Motor neuron (in vitro differentiated cells): ENCODE measurements at regions not wholly inside any gene's neighbourhood (a gene's known extent, or its start where the extent isn't known, plus 50 kb on each side); places are given as distances from the start of the nearest gene placed in this dataset.

Source experiments
- ATAC-seq, 8 experiments: fragments of 200-7000 bp; cut with Tn5 transposase; replicated peaks in 6 of 8; 2 replicates each; pipeline ENCODE4 v1.8.0; 2021; ENCODE audit warnings: mild to moderate bottlenecking in 8 of 8, moderate library complexity in 8 of 8
- H3K27ac ChIP-seq, 2 donors: fragments of 250-450 bp; sonication (Bioruptor Pico); 2 replicates each; pipeline ENCODE4 v1.9.0; 2021; ENCODE audit warnings: antibody characterized with exemption in 2 of 2, mild to moderate bottlenecking in 2 of 2, moderate library complexity in 1 of 2
- H3K4me1 ChIP-seq, 2 donors: fragments of 250-450 bp; sonication (Bioruptor Pico); replicated peaks in 1 of 2; 2 replicates each; pipeline ENCODE4 v1.6.1; 2021; ENCODE audit warnings: antibody characterized with exemption in 2 of 2, mild to moderate bottlenecking in 2 of 2, moderate library complexity in 1 of 2
- H3K4me3 ChIP-seq, 5 donors: fragments of 250-450 bp; sonication (Bioruptor Pico); 2 replicates each; pipeline ENCODE4 v1.9.0; 2021; ENCODE audit warnings: antibody characterized with exemption in 5 of 5, mild to moderate bottlenecking in 5 of 5, moderate library complexity in 4 of 5
- WGBS, 10 experiments: fragments of 450-650 bp; shearing (Covaris generic); methylation state at CpG; one replicate each; pipeline ENCODE4 v1.0.0; 2022; 5-methylcytosine and 5-hydroxymethylcytosine counted together
- in situ Hi-C, 9 experiments: fragments of 400-800 bp; cut with MboI; loops; one replicate each; pipeline ENCODE4 v1.15.0; 2021; ENCODE audit warnings: low sequenced_read_pairs in 9 of 9, low pct_unique_long_range_greater_than_20kb in 2 of 9; ENCODE audit not compliant: unreplicated experiment in 9 of 9

DNA sequence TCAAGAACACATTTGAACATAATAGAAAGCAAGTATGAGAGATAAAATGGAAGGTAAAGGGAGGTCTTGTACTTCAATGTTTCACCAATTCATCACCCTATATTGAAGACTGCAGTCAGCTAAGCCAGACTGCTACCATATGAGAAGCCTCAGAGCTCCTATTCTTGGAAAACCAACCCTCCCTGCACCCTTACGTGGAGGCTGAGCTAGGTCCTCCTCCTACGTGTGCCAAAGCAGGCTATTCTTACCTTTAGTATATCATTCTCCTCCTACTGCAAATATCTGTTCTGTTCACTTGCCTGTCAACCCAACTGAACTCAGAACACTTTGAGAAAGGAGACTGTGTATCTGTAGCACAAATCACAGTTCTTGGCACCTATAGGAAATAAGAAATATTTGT is 255.8 kb upstream of the HNRNPA3 start:
- H3K27ac ChIP-seq = no peak overlapping the region
- H3K4me1 ChIP-seq = peaks cover 37 to 39% of the 10 kb centered on the region in 2 donors
- 0 to 89% (median 67%) methylated on average over 1 to 2 of the region's 2 CpGs; no CpG with 5 or more reads in 2 of the 10 experiments for WGBS, 10 experiments
- H3K4me3 ChIP-seq = no peak overlapping the region
- in situ Hi-C loops = no loop called here
- ATAC-seq = no peak

DNA sequence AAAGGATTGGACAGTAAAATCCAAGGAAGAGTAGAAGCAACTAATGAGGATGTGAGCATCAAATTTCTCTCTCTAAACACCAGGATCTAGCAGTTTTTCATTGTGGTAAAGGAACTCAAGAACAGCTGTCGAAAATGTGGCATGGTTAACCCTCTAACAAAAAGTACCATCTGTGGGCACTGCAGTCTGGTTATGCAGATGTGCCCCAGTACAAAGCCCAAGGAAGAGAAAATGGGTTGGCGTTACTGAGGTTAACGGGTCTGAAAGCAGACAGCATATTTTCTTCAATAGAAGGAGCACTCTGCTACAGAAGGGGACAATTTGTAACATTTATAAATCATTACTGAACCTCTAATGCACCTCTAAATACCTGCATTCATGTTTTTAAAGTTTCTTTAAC is 253.0 kb upstream of the HNRNPA3 start:
- Histone ChIP-seq H3K4me1 (peaks cover 54 to 68% of the 10 kb centered on the region in 2 donors), H3K27ac (peak overlapping the region in 1 of 2 donors; percentile 80), H3K4me3 (no peak overlapping the region)
- 33 to 89% (median 73%) methylated on average over 1 to 3 of the region's 3 CpGs; no CpG with 5 or more reads in 3 of the 10 experiments for WGBS, 10 experiments
- in situ Hi-C loops = no loop called here
- no peak for ATAC-seq

DNA sequence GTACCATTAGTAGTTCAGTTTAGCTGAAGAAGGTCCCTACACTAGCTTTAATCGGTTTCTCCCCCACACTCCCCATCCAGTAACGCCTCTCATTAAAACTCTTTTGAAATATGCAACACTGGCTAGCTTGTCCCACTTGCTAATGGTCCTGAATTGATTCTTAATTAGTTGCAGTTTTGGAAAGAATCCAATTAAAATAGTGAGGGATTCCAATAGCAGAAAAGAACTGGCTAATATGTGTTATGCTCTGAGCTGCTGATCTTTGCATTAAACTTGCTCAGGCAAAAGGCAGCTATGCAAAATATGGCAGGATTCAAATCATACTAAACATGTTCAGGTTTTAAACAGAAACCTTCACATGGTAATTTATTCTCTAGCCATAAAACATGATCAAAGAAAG is 252.5 kb upstream of the HNRNPA3 start:
- Histone ChIP-seq H3K4me3 (no peak overlapping the region), H3K27ac (peak overlapping the region; percentile 65 to 80), H3K4me1 (peaks cover 54 to 72% of the 10 kb centered on the region in 2 donors)
- in situ Hi-C loops = no loop called here
- ATAC-seq = no peak
- 0 to 100% (median 92%) methylated on average over 1 to 2 of the region's 2 CpGs; no CpG with 5 or more reads in 5 of the 10 experiments for WGBS, 10 experiments

DNA sequence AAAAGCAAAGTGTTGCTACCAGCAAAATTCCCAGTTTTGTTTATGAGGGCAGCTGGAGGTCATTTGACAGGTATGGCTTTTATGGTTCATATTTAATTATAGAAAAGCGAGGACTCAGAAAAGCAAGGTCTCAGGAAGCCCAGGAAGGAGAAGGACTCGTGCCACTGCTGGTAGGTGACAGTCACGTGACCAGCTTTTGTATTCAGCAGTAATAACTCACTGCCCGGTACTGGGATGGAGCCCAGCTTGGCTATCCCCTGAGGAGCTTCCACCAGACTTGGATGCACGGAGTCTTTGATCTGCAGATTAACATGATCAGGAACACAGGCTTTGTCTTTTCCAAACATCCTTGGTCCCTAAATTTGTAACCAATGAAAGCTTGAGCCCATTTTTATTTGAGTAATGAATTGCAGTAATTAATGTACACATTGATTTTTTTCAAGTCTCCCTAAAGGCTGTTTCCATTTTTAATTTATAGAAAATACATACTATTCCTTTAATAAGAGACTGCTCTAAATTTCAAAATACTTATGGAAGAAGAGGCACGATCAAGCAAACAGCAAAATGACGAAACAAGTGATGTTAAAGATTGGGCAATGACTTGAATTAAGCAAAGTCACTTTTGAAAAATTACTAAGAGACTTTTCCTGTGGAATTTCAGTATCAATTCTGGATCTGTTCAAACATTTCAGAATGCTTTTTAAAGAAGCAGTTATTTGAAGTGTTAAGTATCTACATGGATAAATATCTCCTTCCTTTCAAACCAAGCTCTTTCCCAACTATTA is 251.7 kb upstream of the HNRNPA3 start:
- peak in 5 of 8 experiments; percentile 76 to 90 (median 89) for ATAC-seq
- in situ Hi-C loops = no loop called here
- Histone ChIP-seq H3K27ac (peak overlapping the region; percentile 65 to 80), H3K4me1 (peaks cover 54 to 74% of the 10 kb centered on the region in 2 donors), H3K4me3 (no peak overlapping the region)
- 27 to 90% (median 53%) methylated on average over 2 to 7 of the region's 7 CpGs for WGBS, 10 experiments

DNA sequence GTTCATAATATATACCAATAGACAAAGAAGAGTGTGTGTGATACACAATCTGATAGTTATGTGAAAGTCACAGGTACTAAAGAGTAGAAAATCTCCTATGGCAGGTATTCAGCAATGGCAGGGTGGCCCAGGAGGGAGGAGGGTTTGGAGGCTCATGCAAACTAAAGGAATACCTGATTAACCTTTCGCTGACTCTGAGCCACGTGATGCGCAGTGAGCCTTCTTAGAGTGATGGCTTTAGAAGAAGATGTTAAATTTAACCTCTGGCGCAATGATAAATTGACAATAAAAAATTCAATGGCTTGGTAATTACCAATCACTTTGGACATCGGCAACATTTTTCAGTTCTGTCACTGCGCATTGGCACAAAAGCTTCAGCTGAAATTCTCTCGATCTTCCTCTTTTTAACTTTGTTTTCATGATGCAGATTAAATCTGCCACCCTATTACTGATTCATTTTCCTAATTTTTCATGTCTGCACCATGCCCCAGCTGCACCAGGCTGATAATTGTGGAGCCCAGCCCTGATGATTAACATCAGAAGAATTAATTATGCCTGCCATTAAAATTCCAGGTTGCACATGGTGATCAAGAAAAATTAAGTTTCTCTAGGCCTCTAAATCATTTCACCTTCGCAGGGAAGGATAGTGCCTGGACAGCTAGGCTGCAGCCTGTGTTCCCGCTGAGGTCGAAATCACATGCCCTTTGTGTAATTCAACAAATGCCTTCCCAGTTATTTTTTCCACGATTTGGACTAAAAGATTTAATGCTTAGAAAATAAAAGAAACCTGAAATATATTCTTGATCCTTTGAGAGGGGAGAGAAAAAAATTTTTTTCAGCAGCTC is 250.6 kb upstream of the HNRNPA3 start:
- in situ Hi-C loops = no loop called here
- H3K4me3 ChIP-seq = no peak overlapping the region
- H3K4me1 ChIP-seq = peaks cover 51 to 74% of the 10 kb centered on the region in 2 donors
- peak overlapping the region; percentile 23 to 80 for H3K27ac ChIP-seq
- WGBS, 10 experiments = 33 to 70% (median 55%) methylated on average over 4 to 11 of the region's 11 CpGs
- peak in 5 of 8 experiments; percentile 64 to 83 (median 76) for ATAC-seq

DNA sequence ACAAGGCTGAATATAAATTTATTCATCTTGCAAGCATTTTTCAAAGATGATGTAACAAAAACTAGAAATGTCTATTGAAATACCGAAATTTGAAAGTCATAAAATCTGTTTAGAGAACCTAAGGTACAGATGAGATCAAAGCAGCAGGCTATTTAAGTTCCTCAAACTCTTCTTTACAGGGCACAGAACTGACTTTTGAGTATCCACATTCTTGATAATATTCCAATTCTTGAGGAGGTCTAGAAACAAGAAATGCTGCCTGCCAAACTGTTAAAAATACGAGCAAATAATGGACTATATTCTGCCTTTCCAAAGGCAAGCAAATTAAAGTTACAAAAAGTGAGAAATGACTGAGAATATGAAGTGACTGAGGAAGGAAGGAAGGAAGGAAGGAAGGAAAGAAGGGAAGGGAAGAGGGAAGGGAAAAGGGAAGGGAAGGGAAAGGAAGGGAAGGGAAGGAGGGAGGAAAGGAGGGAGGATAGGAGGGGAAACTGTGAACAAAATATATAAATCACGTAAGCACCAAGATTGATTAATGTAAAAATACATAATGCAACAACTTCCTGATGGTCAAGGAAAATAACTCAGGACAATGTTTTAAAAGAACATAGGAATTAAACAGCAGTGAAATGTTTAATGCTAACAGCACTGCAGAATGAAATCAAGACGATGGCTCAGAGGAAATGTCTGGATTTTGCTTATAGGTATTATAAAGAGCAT is 248.9 kb upstream of the HNRNPA3 start:
- WGBS, 10 experiments = 14 to 100% (median 83%) methylated on average over 1 to 4 of the region's 4 CpGs
- ATAC-seq = no peak
- in situ Hi-C loops = no loop called here
- H3K4me1 ChIP-seq = peaks cover 47 to 65% of the 10 kb centered on the region in 2 donors
- H3K4me3 ChIP-seq = no peak overlapping the region
- H3K27ac ChIP-seq = no peak overlapping the region

DNA sequence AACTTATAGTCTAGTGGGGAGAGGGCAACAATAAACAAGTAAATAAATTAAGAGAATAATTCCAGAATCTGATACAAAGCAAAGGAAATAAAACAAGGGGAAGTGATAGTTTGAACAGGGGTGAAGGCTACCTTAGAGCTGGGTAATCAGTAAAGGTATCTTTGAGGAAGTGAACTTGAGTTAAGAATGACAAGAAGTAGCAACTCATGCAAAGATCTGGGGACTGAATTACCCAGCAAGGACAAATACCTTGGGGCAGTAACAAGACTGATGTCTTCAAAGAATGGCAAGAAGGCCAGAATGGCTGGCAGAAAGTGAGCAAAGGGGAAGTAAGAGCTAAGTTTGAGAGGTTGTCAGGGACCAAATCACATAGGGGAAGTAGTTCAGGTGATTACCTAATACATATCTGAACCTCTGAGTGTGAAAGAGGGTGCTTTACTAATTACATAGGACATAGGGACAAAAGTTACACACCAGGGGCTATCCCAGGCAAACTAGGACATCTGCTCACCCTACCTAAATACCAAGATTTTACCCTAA is 244.6 kb upstream of the HNRNPA3 start:
- in situ Hi-C loops = no loop called here
- Histone ChIP-seq H3K4me1 (peaks cover 8 to 23% of the 10 kb centered on the region in 2 donors), H3K27ac (no peak overlapping the region), H3K4me3 (no peak overlapping the region)
- ATAC-seq = no peak

DNA sequence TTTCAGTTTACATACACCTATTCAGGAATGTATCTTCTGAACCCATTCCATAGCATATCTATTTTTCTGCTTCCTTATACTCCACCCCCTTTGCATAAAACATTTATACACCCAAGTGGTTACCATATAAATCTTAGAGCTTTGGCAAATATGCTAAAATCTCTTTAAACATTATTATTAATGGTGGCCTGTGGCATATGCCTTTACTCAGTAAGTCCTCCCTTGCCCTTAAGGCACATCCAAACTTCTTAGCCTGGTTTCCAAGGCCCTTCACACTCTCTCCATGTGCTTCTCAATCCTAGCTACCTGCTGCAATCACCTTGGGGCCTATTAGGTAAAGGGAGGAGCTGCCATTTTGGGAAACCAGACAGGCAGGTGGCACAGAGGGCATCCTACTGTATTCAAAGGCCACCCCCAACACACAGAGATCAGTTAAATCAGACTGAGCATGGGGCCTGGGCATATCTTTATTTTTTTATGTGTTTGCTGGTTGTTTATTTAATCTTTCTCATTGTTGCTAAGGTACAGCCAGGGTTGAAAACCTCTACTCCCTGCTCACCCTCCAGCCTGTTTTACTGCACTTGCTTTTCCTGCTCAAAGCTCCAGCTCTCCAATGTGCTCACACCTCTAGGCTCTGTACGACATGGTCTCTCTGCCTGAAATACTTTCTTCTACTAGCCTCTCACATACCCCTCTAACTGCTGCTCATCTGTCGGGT is 242.8 kb upstream of the HNRNPA3 start:
- 20 to 100% (median 69%) methylated on average over 1 to 2 of the region's 2 CpGs; no CpG with 5 or more reads in 5 of the 10 experiments for WGBS, 10 experiments
- Histone ChIP-seq H3K4me1 (peaks cover 0 to 4% of the 10 kb centered on the region in 2 donors), H3K27ac (no peak overlapping the region), H3K4me3 (no peak overlapping the region)
- peak in 3 of 8 experiments; percentile 64 to 88 (median 82) for ATAC-seq
- in situ Hi-C loops = no loop called here

DNA sequence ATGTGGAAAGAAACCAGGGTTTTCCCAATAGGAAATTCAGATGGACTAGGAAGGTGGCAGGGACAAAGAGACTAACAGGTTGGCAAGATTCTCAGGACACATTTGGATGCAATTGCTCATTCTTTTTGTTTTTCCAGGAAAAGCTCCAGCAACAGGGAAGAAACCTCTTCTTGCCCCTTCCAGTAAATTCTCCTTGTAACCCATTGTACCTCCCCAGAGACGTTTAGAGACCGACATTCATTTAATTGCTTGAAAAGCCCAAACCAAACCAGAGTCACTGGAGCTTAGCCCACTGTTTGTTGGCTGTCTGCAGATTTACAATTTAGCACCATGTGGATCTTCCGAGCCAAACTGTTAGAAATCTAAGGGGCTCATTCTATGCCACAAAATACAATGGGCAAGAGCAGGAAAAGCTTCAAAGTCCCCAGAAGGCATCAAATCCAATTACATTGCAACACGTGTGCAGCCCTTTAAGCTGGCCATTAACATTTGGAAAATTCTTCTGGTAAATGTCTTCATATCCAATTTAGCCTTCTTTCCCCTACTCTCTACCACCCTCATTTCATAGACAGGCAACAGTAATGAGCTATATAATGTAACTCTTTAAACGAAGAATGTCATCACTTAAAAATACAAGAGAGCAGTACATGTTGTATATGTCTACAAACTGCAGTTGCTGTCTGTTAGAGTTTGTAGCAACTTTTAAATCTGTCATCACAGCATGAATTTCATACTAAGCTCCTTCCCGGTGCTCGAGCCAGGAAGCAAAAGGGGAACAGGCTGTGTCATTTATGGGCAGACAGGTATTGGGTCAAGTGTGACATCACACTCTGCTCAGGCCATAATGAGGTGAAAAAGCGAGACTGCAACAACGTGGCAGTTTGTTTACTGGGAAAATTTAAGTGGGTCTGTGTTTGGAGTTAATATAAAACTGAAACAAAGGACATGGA is 235.6 kb upstream of the HNRNPA3 start:
- Histone ChIP-seq H3K4me3 (no peak overlapping the region), H3K4me1 (peaks cover 11 to 12% of the 10 kb centered on the region in 2 donors), H3K27ac (no peak overlapping the region)
- 6 to 100% (median 66%) methylated on average over 1 to 9 of the region's 9 CpGs; no CpG with 5 or more reads in 1 of the 10 experiments for WGBS, 10 experiments
- in situ Hi-C loops = no loop called here
- no peak for ATAC-seq

DNA sequence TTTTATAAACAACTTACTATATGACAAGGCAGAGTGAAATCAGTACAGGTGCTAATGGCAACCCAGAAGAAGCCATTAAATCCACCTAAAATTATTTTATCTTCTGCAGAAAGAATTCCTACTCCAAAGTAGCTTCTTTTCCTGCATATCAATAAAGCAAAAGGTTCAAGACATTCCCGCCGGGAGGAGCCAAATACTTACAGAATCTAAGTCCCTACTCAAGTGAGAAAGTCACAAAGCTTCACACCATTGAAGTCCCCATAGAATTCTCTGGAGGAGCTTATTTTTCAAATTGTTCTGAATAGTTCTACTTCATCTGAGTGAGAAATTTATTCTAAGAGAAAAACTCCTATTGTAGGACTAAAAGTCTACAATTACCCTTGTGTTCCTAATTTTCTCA is 233.7 kb upstream of the HNRNPA3 start:
- Histone ChIP-seq H3K4me1 (peaks cover 11 to 12% of the 10 kb centered on the region in 2 donors), H3K27ac (no peak overlapping the region), H3K4me3 (no peak overlapping the region)
- no peak for ATAC-seq
- in situ Hi-C loops = no loop called here
- WGBS, 10 experiments = 52 to 100% (median 92%) methylated on average over 1 to 2 of the region's 2 CpGs; no CpG with 5 or more reads in 3 of the 10 experiments

DNA sequence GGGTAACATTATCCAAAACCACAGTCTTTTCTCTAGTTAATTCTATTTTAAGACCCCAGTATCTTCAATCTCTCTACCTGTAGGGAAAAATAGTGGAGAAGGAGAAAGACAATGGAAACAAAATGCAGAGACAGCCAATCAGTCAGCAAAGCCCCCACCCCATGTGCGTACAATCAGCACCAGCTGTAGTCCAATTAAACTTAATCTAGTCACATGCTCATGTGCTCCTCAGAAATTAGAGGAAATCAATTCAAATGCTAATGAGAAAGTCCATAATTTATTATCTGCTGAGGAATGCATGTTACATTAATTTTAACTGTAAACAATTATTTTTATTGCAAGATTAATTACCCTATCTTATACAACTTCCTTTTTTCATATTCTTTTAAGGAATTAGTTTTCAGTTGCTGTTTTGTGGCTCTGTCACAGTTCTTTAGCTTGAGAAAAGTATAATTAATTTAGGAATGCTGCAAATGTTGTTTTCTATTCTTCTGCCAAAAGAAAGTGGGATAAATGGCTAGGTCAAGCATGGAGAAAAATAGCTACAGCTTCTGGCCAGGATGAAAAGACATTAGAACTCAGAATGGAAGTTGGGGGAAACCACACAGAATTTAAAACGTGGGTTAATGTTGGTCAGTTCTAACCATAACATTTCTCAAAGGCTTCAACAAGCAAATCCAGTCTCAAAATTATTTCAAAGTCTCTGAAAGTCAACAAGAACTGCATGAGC is 232.4 kb upstream of the HNRNPA3 start:
- in situ Hi-C loops = no loop called here
- 13 to 81% (median 42%) methylated on average over 1 to 2 of the region's 2 CpGs for WGBS, 10 experiments
- Histone ChIP-seq H3K27ac (no peak overlapping the region), H3K4me3 (no peak overlapping the region), H3K4me1 (peaks cover 11 to 12% of the 10 kb centered on the region in 2 donors)
- no peak for ATAC-seq
